Caco-2 (cell line): ENCODE measurements at regions not wholly inside any gene's neighbourhood (a gene's known extent, or its start where the extent isn't known, plus 50 kb on each side); places are given as distances from the start of the nearest gene placed in this dataset.

Experiments
- BruUV-seq: library from RNA; stranded (reverse); fragments of 400-500 nt; replicated peaks from 2 replicates; lab custom pipeline; 2021; lab: Mats Ljungman, UMichigan
- CTCF ChIA-PET: fragments of 300-600 bp; sonication (Branson Sonifier 250); formaldehyde crosslinking; loops from one replicate; lab custom pipeline; 2022; ENCODE audit warnings: antibody characterized with exemption; lab: Charles Lee
- POLR2A ChIA-PET: fragments of 300-600 bp; sonication (Branson Sonifier 250); formaldehyde crosslinking; loops from one replicate; lab custom pipeline; 2022; ENCODE audit warnings: antibody characterized with exemption; lab: Charles Lee
- DNase-seq, 2 experiments: peaks; one replicate each; pipeline versions ENCODE4 v3.0.0 to v3.0.0-alpha.2; 2020 to 2022
- H3K27me3 ChIP-seq: replicated peaks from 2 replicates; pipeline ENCODE4 v1.6.0; 2011; ENCODE audit warnings: low read length; ENCODE audit not compliant: control insufficient read depth, insufficient read depth
- H3K36me3 ChIP-seq: 2 replicates; pipeline ENCODE4 v1.5.1; 2011; ENCODE audit warnings: low read length; ENCODE audit not compliant: control insufficient read depth, insufficient read depth
- H3K4me1 ChIP-seq: fragments of 250-450 bp; sonication (Bioruptor Pico); 2 replicates; pipeline ENCODE4 v1.5.1; 2020; ENCODE audit warnings: mild to moderate bottlenecking
- H3K4me3 ChIP-seq: 2 replicates; pipeline ENCODE4 v1.5.1; 2011; ENCODE audit warnings: low read depth, mild to moderate bottlenecking, control low read depth, low read length
- H3K9me3 ChIP-seq: fragments of 250-450 bp; sonication (Bioruptor Pico); 2 replicates; pipeline ENCODE4 v1.5.1; 2020; ENCODE audit warnings: mild to moderate bottlenecking, moderate library complexity
- H3K27ac Mint-ChIP-seq: one replicate; pipeline ENCODE4 v1.8.0; 2022; ENCODE audit warnings: mixed read lengths; ENCODE audit not compliant: unreplicated experiment
- H3K27me3 Mint-ChIP-seq: one replicate; pipeline ENCODE4 v1.8.0; 2022; ENCODE audit warnings: mixed read lengths; ENCODE audit not compliant: insufficient read depth, unreplicated experiment
- H3K36me3 Mint-ChIP-seq: one replicate; pipeline ENCODE4 v1.8.0; 2022; ENCODE audit warnings: mild to moderate bottlenecking, mixed read lengths; ENCODE audit not compliant: insufficient read depth, unreplicated experiment
- H3K4me1 Mint-ChIP-seq: one replicate; pipeline ENCODE4 v1.8.0; 2022; ENCODE audit warnings: low read depth, mixed read lengths; ENCODE audit not compliant: unreplicated experiment
- H3K4me3 Mint-ChIP-seq: one replicate; pipeline ENCODE4 v1.8.0; 2022; ENCODE audit warnings: mild to moderate bottlenecking, moderate library complexity, mixed read lengths; ENCODE audit not compliant: unreplicated experiment
- H3K9me3 Mint-ChIP-seq: one replicate; pipeline ENCODE4 v1.8.0; 2022; ENCODE audit warnings: mixed read lengths; ENCODE audit not compliant: unreplicated experiment
- intact Hi-C: fragments of 100-400 bp; cut with micrococcal nuclease; formaldehyde crosslinking; loops from one replicate; pipeline ENCODE4 v1.10.0; 2022; ENCODE audit not compliant: unreplicated experiment
- TF ChIP-seq, protein P1 (sequence below), 2 experiments: fragments of 200-600 bp in 1 of 2; IDR thresholded peaks; 1 replicate in 1 of 2; 2 replicates in 1 of 2; pipeline versions ENCODE4 v1.5.1 to v1.8.0; 2011 to 2022; ENCODE audit warnings: antibody characterized with exemption in 1 of 2, control low read depth in 1 of 2, inconsistent platforms in 1 of 2, low read depth in 1 of 2, low read length in 1 of 2, mild to moderate bottlenecking in 1 of 2, moderate library complexity in 1 of 2; ENCODE audit not compliant: insufficient read depth in 1 of 2, severe bottlenecking in 1 of 2, unreplicated experiment in 1 of 2

DNA sequence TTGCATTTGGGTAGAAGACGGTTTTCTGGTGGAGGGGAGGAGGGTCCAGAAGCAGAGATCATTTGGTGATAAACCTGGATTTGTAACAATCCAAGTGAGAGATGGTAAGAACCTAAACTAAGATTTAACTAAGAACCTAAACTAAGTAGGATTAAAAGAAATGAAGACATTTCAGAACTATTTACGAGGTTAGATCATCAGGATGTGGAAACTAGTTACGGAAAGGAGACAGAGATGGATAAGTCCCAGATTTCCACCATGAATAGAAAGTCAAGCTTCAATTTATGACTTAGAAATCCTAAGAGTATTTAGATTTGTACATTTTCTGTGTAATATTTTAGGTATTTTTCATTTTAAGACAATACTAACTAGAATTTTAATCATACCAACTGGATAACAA, 86.3 kb downstream of the SEC16B start:
- no peak for DNase-seq
- ChIA-PET POLR2A (no interaction called here), CTCF (no interaction called here)
- peaks cover 16% of the 10 kb centered on the region for H3K9me3 Mint-ChIP-seq
- H3K36me3 Mint-ChIP-seq: no peaks in the 10 kb centered on the region
- H3K4me3 Mint-ChIP-seq: no peak overlapping the region
- intact Hi-C loops: no loop called here
- TF ChIP-seq, protein P1, sequence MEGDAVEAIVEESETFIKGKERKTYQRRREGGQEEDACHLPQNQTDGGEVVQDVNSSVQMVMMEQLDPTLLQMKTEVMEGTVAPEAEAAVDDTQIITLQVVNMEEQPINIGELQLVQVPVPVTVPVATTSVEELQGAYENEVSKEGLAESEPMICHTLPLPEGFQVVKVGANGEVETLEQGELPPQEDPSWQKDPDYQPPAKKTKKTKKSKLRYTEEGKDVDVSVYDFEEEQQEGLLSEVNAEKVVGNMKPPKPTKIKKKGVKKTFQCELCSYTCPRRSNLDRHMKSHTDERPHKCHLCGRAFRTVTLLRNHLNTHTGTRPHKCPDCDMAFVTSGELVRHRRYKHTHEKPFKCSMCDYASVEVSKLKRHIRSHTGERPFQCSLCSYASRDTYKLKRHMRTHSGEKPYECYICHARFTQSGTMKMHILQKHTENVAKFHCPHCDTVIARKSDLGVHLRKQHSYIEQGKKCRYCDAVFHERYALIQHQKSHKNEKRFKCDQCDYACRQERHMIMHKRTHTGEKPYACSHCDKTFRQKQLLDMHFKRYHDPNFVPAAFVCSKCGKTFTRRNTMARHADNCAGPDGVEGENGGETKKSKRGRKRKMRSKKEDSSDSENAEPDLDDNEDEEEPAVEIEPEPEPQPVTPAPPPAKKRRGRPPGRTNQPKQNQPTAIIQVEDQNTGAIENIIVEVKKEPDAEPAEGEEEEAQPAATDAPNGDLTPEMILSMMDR (IDR thresholded peaks at IDR 0.05; ENCODE audit: insufficient read depth in 1 of 2, low read depth in 1 of 2, low read length in 1 of 2, severe bottlenecking in 1 of 2, unreplicated experiment in 1 of 2): no peak
- peaks cover 2% of the 10 kb centered on the region for H3K27me3 Mint-ChIP-seq
- H3K36me3 ChIP-seq: no peaks in the 10 kb centered on the region
- no peaks in the 10 kb centered on the region; the same call in 1 of the 2 replicates for H3K9me3 ChIP-seq
- no TSS peak for BruUV-seq
- H3K27ac Mint-ChIP-seq: no peak overlapping the region
- H3K27me3 ChIP-seq: no peaks in the 10 kb centered on the region; the same call in 1 of the 2 replicates
- no peak overlapping the region for H3K4me3 ChIP-seq
- no peaks in the 10 kb centered on the region for H3K4me1 ChIP-seq
- peaks cover 6% of the 10 kb centered on the region for H3K4me1 Mint-ChIP-seq

DNA sequence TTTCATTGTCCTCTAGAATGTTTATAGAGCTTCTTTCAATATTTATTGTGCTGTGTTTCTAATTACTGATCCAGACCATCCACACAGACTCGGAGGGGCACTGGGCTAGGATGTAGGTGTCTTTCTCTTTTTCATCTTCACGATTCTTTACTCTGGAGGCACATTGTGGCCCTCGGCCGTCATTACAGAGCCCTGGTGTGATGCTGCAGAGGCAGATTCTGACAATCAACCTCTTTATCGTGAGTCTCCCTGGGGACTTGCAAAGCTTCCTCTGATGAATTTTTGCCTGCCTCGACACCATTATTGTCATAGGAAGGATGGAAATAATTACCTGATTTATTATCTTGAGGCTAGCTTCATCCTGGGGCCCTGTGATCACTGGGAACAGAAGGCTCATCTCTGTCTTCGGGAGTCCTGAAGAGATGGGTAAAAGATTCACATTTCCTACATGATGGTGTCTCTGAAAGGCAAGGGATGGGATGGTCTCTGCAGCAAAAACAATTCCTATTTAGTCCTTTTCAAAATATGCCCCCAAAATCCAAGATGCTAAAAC, 89.4 kb downstream of the SEC16B start:
- no TSS peak for BruUV-seq
- CTCF ChIA-PET: no interaction called here
- intact Hi-C loops: no loop called here

DNA sequence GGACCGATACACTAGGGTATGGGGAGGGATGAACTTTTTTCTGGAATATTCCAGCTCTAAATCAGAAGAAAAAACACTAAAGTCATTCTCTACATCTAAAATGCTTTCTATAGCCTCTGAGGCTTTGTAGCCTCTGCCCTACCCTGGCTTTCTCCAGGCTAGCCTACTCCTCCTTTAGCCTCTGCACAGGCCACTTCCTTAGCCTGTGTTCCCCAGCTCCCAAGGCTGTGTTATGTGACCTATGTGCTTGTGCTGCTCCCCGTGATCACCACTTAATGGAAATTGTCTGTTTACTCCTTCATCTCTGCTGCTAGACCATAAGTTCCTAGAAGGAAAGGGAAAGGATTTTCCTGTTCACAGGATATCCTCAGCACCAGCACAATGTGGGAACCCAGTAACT, 92.8 kb downstream of the SEC16B start:
- intact Hi-C loops: no loop called here
- CTCF ChIA-PET: no interaction called here

More for the DNA sequence above, 89.4 kb downstream of the SEC16B start:
- Histone ChIP-seq H3K9me3 (no peaks in the 10 kb centered on the region), H3K36me3 (no peaks in the 10 kb centered on the region), H3K4me1 (no peaks in the 10 kb centered on the region), H3K4me3 (no peak overlapping the region), H3K27me3 (no peaks in the 10 kb centered on the region; the same call in 1 of the 2 replicates)
- Mint-ChIP-seq H3K27me3 (peaks cover 2% of the 10 kb centered on the region), H3K27ac (no peak overlapping the region), H3K4me3 (no peak overlapping the region), H3K36me3 (no peaks in the 10 kb centered on the region), H3K4me1 (peaks cover 6% of the 10 kb centered on the region), H3K9me3 (peaks cover 16% of the 10 kb centered on the region)
- POLR2A ChIA-PET: no interaction called here
- no peak for DNase-seq
- TF ChIP-seq, protein P1 (IDR thresholded peaks at IDR 0.05; ENCODE audit: insufficient read depth in 1 of 2, low read depth in 1 of 2, low read length in 1 of 2, severe bottlenecking in 1 of 2, unreplicated experiment in 1 of 2): no peak

More for the DNA sequence above, 92.8 kb downstream of the SEC16B start:
- Histone ChIP-seq H3K27me3 (no peaks in the 10 kb centered on the region), H3K4me1 (peaks cover 19% of the 10 kb centered on the region), H3K4me3 (no peak overlapping the region), H3K9me3 (no peaks in the 10 kb centered on the region), H3K36me3 (no peaks in the 10 kb centered on the region)
- H3K27me3 Mint-ChIP-seq: no peaks in the 10 kb centered on the region
- no peaks in the 10 kb centered on the region for H3K36me3 Mint-ChIP-seq
- no TSS peak for BruUV-seq
- peaks cover 21% of the 10 kb centered on the region for H3K4me1 Mint-ChIP-seq
- DNase-seq: no peak
- H3K27ac Mint-ChIP-seq: no peak overlapping the region
- H3K4me3 Mint-ChIP-seq: no peak overlapping the region
- TF ChIP-seq, protein P1 (IDR thresholded peaks at IDR 0.05; ENCODE audit: insufficient read depth in 1 of 2, low read depth in 1 of 2, low read length in 1 of 2, severe bottlenecking in 1 of 2, unreplicated experiment in 1 of 2): no peak
- H3K9me3 Mint-ChIP-seq: peaks cover 9% of the 10 kb centered on the region
- POLR2A ChIA-PET: no interaction called here
